ENCODE measurements at regions not wholly inside any gene's neighbourhood (a gene's known extent, or its start where the extent isn't known, plus 50 kb on each side); places are given as distances from the start of the nearest gene placed in this dataset.

GRCh38 chr3:109899925-109900324 lies 562.6 kb upstream of the DPPA4 start:
- TF ChIP-seq CTCF (conservative IDR thresholded peaks at IDR 0.05 in 1 of 2, IDR thresholded peaks at IDR 0.05 in 1 of 2; ENCODE audit: extremely low read depth in 1 of 2, insufficient read depth in 1 of 2, low read depth in 1 of 2, low read length in 2 of 2): no peak
- TF ChIP-seq EZH2 (IDR thresholded peaks at IDR 0.05; ENCODE audit: borderline replicate concordance, low read length): no peak

Measured in mammary epithelial cell (primary cell).